ENCODE measurements at regions not wholly inside any gene's neighbourhood (a gene's known extent, or its start where the extent isn't known, plus 50 kb on each side); places are given as distances from the start of the nearest gene placed in this dataset.

- DNase-seq, result no peak
Measured at GRCh38 chr1:106727171-106727570, 329.3 kb upstream of the PRMT6 start.

DNA sequence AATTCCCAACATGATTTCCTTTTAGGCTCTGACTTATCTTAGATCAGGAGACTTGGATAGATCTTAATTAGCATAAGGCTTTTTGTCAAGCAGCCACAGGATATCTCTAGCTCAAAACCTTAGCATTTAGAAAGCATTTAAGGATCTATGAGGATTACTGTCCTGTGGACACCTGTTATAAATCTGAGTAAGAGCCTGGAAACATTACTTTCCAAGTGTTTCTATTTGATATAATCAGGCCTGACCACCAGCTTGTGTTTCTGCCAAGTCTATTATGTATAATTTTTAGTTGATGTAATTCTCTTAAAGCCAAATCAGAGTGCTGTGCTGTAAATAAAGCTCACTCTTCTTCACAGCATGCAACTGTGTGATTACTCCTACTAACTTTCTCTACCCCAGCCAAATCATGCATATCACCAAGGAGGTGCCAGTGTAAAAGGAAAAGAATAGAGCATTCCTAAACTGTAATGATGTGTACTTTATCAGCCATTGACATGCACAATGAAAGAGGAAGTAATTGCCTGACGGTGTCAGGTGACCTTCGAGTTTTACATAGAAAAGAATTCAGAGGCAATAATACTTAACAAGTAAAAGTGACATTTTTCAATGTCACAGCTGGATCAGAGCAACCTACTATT is 309.9 kb upstream of the PRMT6 start:
- no peak for DNase-seq

- DNase-seq, result no peak
Measured at GRCh38 chr1:106747232-106747631, 309.2 kb upstream of the PRMT6 start.

GRCh38 chr1:106747791-106748190 is 308.7 kb upstream of the PRMT6 start:
- DNase-seq, result no peak

DNA sequence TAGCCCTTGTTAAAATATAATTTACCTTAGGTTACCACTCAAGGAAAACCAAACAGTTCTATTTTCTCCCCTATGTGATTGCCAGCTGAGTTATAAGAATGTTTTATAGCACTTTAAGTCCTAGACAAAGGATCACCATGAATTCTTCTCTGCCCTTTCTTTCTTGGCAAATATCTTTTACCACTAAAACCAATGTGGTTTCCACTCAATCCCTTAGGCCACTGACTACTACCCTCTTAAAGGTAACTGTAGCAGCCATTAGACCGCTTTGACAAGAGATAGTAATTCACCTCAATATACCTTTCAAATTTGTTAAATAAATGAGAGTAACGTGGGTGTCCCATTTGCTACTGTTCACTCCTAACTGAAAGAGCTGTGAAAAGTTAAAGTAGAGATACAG is 307.9 kb upstream of the PRMT6 start:
- DNase-seq, result no peak

GRCh38 chr1:106749491-106749890 is 307.0 kb upstream of the PRMT6 start:
- no peak for DNase-seq

GRCh38 chr1:106749906-106750305 is 306.6 kb upstream of the PRMT6 start:
- DNase-seq, result no peak

DNA sequence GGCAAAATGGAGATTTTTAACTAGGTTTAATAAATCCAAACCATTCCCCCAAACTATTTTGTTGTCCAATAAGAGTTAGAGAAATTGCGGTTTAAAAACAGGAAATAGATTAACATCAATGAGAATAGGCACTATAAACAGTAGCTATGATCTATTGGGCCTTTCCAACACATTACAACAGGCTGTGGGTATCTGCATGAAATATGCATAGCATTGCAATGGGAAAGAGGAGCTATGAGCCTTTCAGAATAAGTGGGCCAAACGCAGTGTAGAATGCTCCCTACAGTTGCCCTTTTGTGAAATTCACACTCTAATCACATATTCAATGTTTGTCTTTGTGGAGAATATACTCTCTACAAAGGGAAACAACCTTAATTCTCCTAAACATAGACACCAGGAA is 305.5 kb upstream of the PRMT6 start:
- no peak for DNase-seq

- DNase-seq, result no peak
Measured at GRCh38 chr1:106753066-106753465, 303.4 kb upstream of the PRMT6 start.

GRCh38 chr1:106754957-106755356 is 301.5 kb upstream of the PRMT6 start:
- DNase-seq, result no peak

DNA sequence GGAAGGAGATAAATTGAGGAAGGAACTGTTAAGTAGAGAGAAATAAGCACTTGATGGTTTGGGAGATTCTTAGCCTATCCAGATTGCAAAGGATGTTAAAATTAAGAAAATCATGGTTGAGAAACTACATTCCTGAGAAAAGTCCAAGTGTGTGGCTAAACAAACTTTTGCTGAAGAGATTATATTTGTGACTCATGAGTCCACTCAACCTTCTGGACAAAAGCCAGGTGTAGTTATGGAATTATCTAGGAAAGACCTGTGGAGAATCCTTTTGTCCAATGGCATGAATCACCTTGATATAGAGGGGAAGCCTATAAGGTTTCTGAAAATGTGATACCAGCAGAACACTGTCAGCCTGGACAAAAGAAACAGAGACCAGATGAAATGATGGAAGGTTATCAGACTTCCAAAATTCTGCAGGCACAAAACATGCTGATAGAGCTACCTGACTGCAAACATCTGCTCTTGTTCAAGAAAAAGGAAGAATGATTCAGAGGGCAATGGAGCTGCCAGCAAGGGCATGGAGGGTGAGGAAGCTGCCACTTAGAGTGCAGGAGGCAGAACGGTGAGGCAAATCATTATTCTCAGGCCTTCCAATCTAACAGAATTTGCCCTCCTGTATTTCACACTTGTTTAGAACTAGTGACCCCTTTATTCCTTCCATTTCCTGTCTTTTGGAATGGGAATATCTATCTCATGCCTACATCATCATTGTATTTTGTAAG is 300.6 kb upstream of the PRMT6 start:
- DNase-seq, result no peak

DNA sequence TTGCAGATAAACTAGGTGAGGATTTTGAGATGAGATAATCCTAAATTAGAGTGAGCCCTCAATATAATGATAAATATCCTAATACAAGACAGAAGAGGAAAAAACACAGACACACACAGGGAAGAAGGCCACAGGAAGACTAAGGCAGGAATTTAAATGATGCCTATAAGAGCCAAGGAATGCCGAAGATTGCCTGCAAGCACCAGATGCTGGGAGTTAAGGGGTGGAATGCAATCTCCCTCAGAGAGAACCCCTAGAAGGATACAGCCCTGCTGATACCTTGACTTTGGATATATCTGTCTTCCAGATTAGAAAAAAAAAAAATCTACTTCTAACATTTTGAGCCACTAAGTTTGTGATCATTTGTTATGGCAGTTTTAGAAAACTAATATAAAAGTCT is 299.7 kb upstream of the PRMT6 start:
- no peak for DNase-seq

DNA sequence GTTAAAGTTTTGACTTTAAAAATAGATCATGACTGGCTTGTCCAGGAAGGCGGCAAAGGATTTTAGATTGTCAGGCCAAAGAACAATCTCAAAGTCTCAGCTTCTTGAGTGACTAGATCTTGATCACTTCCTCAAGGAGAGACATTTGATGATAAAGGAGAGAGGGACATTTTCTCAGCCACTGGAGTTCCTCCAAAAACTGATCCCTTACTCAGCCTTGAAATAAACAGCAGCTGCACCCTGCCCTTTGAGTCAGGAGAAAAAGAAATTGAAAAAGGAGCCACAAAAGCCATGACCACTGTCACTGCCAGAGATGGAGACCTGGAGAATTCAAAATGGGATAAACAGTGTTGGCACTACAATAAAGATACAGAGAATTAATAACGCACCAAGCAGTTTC is 288.4 kb upstream of the PRMT6 start:
- no peak for DNase-seq

GRCh38 chr1:106768501-106768900 is 288.0 kb upstream of the PRMT6 start:
- no peak for DNase-seq

- no peak for DNase-seq
Measured at GRCh38 chr1:106773206-106773605, 283.3 kb upstream of the PRMT6 start.

GRCh38 chr1:106780066-106780465 is 276.4 kb upstream of the PRMT6 start:
- DNase-seq, result no peak

DNA sequence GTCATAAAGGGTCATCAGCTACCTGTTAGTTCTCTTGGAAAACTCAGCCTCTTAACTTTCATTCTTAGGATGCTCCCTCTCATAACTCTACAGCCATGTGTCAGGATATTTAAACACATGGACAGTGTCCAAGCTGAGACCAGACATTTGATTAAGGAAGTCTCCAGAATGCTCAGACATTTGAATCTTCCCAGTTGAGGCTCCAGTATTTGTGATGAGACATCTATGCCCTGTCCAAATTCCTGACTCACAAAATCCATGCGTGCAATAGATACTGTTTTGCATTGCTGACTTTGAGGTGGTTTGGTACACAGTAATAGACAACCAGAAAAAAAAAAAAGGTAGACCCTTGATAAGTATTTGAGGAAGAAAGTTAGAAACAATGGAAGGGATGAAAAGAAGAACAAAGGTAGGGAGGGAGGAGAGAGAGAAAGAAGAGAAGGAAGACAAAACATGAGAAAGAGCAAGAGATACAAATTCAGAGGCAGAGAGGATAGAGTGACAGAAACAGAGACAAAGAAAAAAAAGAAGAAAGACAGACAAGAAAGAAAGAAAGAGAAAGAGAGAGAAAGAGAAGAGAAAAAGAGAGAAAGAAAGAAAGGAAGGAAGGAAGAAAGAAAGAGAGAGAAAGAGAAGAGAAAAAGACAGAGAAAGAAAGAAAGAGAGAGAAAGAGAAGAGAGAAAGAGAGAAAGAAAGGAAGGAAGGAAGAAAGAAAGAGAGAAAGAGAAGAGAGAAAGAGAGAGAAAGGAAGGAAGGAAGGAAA is 275.5 kb upstream of the PRMT6 start:
- no peak for DNase-seq

GRCh38 chr1:106785176-106785575 is 271.3 kb upstream of the PRMT6 start:
- peak; percentile 59 for DNase-seq

- DNase-seq, result no peak
Measured at GRCh38 chr1:106787520-106787919, 269.0 kb upstream of the PRMT6 start.

GRCh38 chr1:106789686-106790085 is 266.8 kb upstream of the PRMT6 start:
- no peak for DNase-seq

DNA sequence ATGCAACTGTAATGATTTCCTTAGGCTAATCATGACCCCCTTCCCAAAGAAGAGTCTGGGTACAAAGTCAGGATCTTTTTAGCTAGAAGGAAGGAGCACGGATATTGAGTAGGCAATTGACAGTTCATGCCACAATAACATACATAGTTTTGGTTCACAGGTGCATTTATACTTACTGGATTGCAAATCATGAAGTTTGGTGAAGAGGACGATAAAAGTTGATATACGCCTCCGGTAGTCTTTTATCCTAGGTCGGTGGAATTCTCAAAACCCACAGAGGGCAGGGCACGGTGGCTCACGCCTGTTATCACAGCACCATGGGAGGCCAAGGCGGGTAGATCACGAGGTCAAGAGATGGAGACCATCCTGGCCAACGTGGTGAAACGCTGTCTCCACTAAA is 265.4 kb upstream of the PRMT6 start:
- no peak for DNase-seq

- no peak for DNase-seq
Measured at GRCh38 chr1:106793651-106794050, 262.8 kb upstream of the PRMT6 start.

GRCh38 chr1:106798991-106799390 is 257.5 kb upstream of the PRMT6 start:
- DNase-seq, result no peak

GRCh38 chr1:106802181-106802580 is 254.3 kb upstream of the PRMT6 start:
- no peak for DNase-seq
